ENCODE measurements at regions not wholly inside any gene's neighbourhood (a gene's known extent, or its start where the extent isn't known, plus 50 kb on each side); places are given as distances from the start of the nearest gene placed in this dataset.

DNA sequence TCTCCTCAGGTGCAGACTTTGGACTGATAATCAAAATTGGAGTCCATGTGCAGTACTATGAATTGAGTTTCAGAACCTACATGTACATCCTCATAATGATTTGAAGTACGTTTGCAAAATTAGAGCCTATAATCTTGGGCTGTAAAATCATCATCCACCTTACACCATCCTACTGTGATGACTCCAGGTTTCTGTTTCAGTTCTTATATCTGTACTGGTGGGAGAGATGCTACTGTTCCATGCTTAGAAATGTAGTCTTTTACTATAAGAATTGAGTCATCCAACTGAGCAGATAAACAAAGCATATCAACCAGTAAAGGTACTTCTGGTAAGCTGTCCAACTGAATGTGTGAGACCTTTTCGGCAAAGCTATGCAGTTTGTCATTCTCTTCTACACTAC is 586.3 kb upstream of the FAM174A start:
- no peak overlapping the region for H3K4me3 ChIP-seq (ENCODE audit: low read length)
- intact Hi-C loops (cut with micrococcal nuclease), result no loop called here
- peaks cover 0 to 15% of the 10 kb centered on the region in 2 donors for H3K9me3 Mint-ChIP-seq
- ATAC-seq, result no peak
- H3K27ac ChIP-seq (ENCODE audit: low read length), result no peak overlapping the region
- H3K36me3 Mint-ChIP-seq, result no peaks in the 10 kb centered on the region
- WGBS (ENCODE audit: insufficient coverage), result 96% methylated on average over 1 of the region's 2 CpGs
- no peak overlapping the region for H3K4me3 Mint-ChIP-seq
- no peaks in the 10 kb centered on the region for H3K27me3 Mint-ChIP-seq (ENCODE audit: low read depth in 2 of 2)
- TF ChIP-seq, protein P1, sequence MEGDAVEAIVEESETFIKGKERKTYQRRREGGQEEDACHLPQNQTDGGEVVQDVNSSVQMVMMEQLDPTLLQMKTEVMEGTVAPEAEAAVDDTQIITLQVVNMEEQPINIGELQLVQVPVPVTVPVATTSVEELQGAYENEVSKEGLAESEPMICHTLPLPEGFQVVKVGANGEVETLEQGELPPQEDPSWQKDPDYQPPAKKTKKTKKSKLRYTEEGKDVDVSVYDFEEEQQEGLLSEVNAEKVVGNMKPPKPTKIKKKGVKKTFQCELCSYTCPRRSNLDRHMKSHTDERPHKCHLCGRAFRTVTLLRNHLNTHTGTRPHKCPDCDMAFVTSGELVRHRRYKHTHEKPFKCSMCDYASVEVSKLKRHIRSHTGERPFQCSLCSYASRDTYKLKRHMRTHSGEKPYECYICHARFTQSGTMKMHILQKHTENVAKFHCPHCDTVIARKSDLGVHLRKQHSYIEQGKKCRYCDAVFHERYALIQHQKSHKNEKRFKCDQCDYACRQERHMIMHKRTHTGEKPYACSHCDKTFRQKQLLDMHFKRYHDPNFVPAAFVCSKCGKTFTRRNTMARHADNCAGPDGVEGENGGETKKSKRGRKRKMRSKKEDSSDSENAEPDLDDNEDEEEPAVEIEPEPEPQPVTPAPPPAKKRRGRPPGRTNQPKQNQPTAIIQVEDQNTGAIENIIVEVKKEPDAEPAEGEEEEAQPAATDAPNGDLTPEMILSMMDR (IDR thresholded peaks at IDR 0.05), result no peak
- H3K4me1 ChIP-seq (ENCODE audit: control insufficient read depth, insufficient read depth, low read length), result no peaks in the 10 kb centered on the region
- no peak for DNase-seq
- no peaks in the 10 kb centered on the region for H3K36me3 ChIP-seq (ENCODE audit: control insufficient read depth, insufficient read depth, low read length)
- no peaks in the 10 kb centered on the region for H3K4me1 Mint-ChIP-seq
- peaks cover 11% of the 10 kb centered on the region for H3K9me3 ChIP-seq (ENCODE audit: control insufficient read depth, insufficient read depth, low read length)
- no peaks in the 10 kb centered on the region for H3K27me3 ChIP-seq (ENCODE audit: control insufficient read depth, insufficient read depth, low read length)
- H3K27ac Mint-ChIP-seq, result no peak overlapping the region

- Histone ChIP-seq H3K9me3 (ENCODE audit: control insufficient read depth, insufficient read depth, low read length) (peaks cover 5% of the 10 kb centered on the region), H3K4me1 (ENCODE audit: control insufficient read depth, insufficient read depth, low read length) (no peaks in the 10 kb centered on the region), H3K27ac (ENCODE audit: low read length) (no peak overlapping the region), H3K4me3 (ENCODE audit: low read length) (no peak overlapping the region), H3K27me3 (ENCODE audit: control insufficient read depth, insufficient read depth, low read length) (no peaks in the 10 kb centered on the region), H3K36me3 (ENCODE audit: control insufficient read depth, insufficient read depth, low read length) (no peaks in the 10 kb centered on the region)
- TF ChIP-seq, protein P1 (IDR thresholded peaks at IDR 0.05), result no peak
- Mint-ChIP-seq H3K27me3 (ENCODE audit: low read depth in 2 of 2) (no peaks in the 10 kb centered on the region), H3K4me1 (no peaks in the 10 kb centered on the region), H3K27ac (no peak overlapping the region), H3K9me3 (peaks cover 2 to 8% of the 10 kb centered on the region in 2 donors), H3K4me3 (no peak overlapping the region), H3K36me3 (no peaks in the 10 kb centered on the region)
- DNase-seq (no peak), ATAC-seq (no peak)
- intact Hi-C loops (cut with micrococcal nuclease), result no loop called here
- WGBS (ENCODE audit: insufficient coverage), result 89% methylated on average over 8 of the region's 12 CpGs
These were observed 589.4 kb upstream of the FAM174A start for GRCh38 chr5:99945478-99946442.

DNA sequence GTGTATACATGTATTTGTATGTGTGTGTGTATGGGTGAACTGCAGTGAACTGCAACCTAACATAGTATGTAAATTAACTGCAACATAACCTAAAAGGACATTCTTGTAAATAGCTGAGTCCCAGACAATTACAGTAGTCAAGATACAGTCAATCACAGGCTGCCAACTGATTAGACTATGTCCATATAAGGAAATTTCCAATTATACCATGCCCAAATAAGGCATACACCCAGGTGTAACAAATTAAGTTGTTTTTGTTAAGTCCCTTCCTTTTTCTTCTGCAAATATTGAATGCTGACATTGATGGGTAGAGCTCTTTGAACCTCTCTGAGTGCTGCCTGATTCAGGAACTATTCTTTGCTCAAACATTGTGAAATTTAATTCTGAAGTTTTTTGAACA is 594.6 kb upstream of the FAM174A start:
- H3K27ac ChIP-seq (ENCODE audit: low read length), result no peak overlapping the region
- H3K36me3 ChIP-seq (ENCODE audit: control insufficient read depth, insufficient read depth, low read length), result no peaks in the 10 kb centered on the region
- H3K4me1 Mint-ChIP-seq, result no peaks in the 10 kb centered on the region
- DNase-seq (no peak), ATAC-seq (no peak)
- TF ChIP-seq, protein P1 (IDR thresholded peaks at IDR 0.05), result no peak
- H3K9me3 Mint-ChIP-seq, result peaks cover 4 to 8% of the 10 kb centered on the region in 2 donors
- H3K27ac Mint-ChIP-seq, result no peak overlapping the region
- no peaks in the 10 kb centered on the region for H3K27me3 Mint-ChIP-seq (ENCODE audit: low read depth in 2 of 2)
- no peaks in the 10 kb centered on the region for H3K27me3 ChIP-seq (ENCODE audit: control insufficient read depth, insufficient read depth, low read length)
- no peak overlapping the region for H3K4me3 ChIP-seq (ENCODE audit: low read length)
- no peaks in the 10 kb centered on the region for H3K9me3 ChIP-seq (ENCODE audit: control insufficient read depth, insufficient read depth, low read length)
- no peak overlapping the region for H3K4me3 Mint-ChIP-seq
- H3K4me1 ChIP-seq (ENCODE audit: control insufficient read depth, insufficient read depth, low read length), result no peaks in the 10 kb centered on the region
- no peaks in the 10 kb centered on the region for H3K36me3 Mint-ChIP-seq
- intact Hi-C loops (cut with micrococcal nuclease), result no loop called here
